ENCODE measurements at regions not wholly inside any gene's neighbourhood (a gene's known extent, or its start where the extent isn't known, plus 50 kb on each side); places are given as distances from the start of the nearest gene placed in this dataset.

DNA sequence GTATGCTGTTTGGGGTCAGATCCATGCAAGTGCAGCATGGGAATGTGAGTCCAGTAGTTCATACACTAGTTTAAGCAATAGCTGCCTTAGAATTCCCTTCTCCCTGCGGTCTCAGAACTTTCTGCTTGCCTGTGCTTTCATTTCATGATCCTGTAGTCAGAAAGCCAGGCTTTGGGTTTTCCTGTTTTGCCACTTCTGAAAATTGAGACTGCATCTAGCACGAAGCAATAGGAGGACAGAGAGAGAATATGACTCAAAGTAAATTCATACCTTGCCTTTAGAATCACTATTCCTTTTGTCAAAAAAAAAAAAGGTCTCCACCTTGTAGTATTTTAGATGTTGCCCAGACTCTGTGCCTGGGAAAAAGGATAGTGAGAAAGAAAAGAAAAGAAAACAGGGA, 161.2 kb upstream of the SNX7 start:
- Histone ChIP-seq H3K4me1 (ENCODE audit: control insufficient read depth, insufficient read depth, low read length) (no peaks in the 10 kb centered on the region), H3K27ac (ENCODE audit: extremely low read depth, low read depth, low read length) (no peak overlapping the region), H3K9me3 (ENCODE audit: control insufficient read depth, insufficient read depth, low read depth, low read length) (no peaks in the 10 kb centered on the region), H3K4me3 (ENCODE audit: low read depth, low read length) (no peak overlapping the region), H3K36me3 (ENCODE audit: control insufficient read depth in 2 of 2, insufficient read depth in 1 of 2, low read length in 2 of 2) (no peaks in the 10 kb centered on the region)
- ChIA-PET POLR2A (no interaction called here), CTCF (no interaction called here)
- no peak for TF ChIP-seq ZNF404 (tag by site-specific recombination; IDR thresholded peaks at IDR 0.05)
- no peak for TF ChIP-seq ZNF335 (tag by site-specific recombination; conservative IDR thresholded peaks at IDR 0.05)
- TF ChIP-seq ZNF707 (tag by site-specific recombination; IDR thresholded peaks at IDR 0.05): no peak
- no peak for TF ChIP-seq BCL11A (tag by site-specific recombination; IDR thresholded peaks at IDR 0.05; ENCODE audit: low read depth)
- no peak for TF ChIP-seq ZNF280C (tag by site-specific recombination; IDR thresholded peaks at IDR 0.05)
- TF ChIP-seq ZNF510 (tag by site-specific recombination; IDR thresholded peaks at IDR 0.05; ENCODE audit: insufficient replicate concordance): no peak
- TF ChIP-seq ZXDB (tag by site-specific recombination; IDR thresholded peaks at IDR 0.05): no peak
- no peak for TF ChIP-seq KLF16 (tag by site-specific recombination; IDR thresholded peaks at IDR 0.05)
- no peak for TF ChIP-seq ZFP69B (tag by site-specific recombination; IDR thresholded peaks at IDR 0.05)
- no peak for TF ChIP-seq ZBTB26 (tag by site-specific recombination; optimal IDR thresholded peaks at IDR 0.05)
- no peak for TF ChIP-seq ZNF175 (tag by site-specific recombination; IDR thresholded peaks at IDR 0.05)
- TF ChIP-seq ZNF791 (tag by site-specific recombination; IDR thresholded peaks at IDR 0.05): no peak
- TF ChIP-seq BCL6B (tag by site-specific recombination; IDR thresholded peaks at IDR 0.05): no peak
- TF ChIP-seq ZNF610 (tag by site-specific recombination; IDR thresholded peaks at IDR 0.05; ENCODE audit: borderline replicate concordance): no peak
- no peak for TF ChIP-seq PRDM4 (tag by site-specific recombination; IDR thresholded peaks at IDR 0.05)
- no peak for TF ChIP-seq ZNF174 (tag by site-specific recombination; IDR thresholded peaks at IDR 0.05)
- no peak for TF ChIP-seq ZNF830 (tag by site-specific recombination; IDR thresholded peaks at IDR 0.05; ENCODE audit: low read depth)
- TF ChIP-seq ZNF146 (tag by site-specific recombination; IDR thresholded peaks at IDR 0.05): no peak

- Histone ChIP-seq H3K27ac (ENCODE audit: extremely low read depth, low read depth, low read length) (no peak overlapping the region), H3K9me3 (ENCODE audit: control insufficient read depth, insufficient read depth, low read depth, low read length) (no peaks in the 10 kb centered on the region), H3K4me3 (ENCODE audit: low read depth, low read length) (no peak overlapping the region), H3K36me3 (ENCODE audit: control insufficient read depth in 2 of 2, insufficient read depth in 1 of 2, low read length in 2 of 2) (no peaks in the 10 kb centered on the region), H3K4me1 (ENCODE audit: control insufficient read depth, insufficient read depth, low read length) (no peaks in the 10 kb centered on the region)
- CTCF ChIA-PET: no interaction called here
- TF ChIP-seq ZNF48 (tag by site-specific recombination; IDR thresholded peaks at IDR 0.05) (no peak), ZNF24 (tag by site-specific recombination; IDR thresholded peaks at IDR 0.05) (no peak), MEIS1 (CRISPR knock-in tag; IDR thresholded peaks at IDR 0.05; ENCODE audit: borderline replicate concordance) (no peak), ZEB2 (tag by site-specific recombination; IDR thresholded peaks at IDR 0.05) (no peak), ZNF362 (tag by site-specific recombination; IDR thresholded peaks at IDR 0.05) (no peak), ZNF776 (tag by site-specific recombination; IDR thresholded peaks at IDR 0.05; ENCODE audit: borderline replicate concordance) (no peak), ZNF37A (tag by site-specific recombination; IDR thresholded peaks at IDR 0.05) (no peak), IKZF3 (tag by site-specific recombination; IDR thresholded peaks at IDR 0.05) (no peak), ZNF214 (tag by site-specific recombination; IDR thresholded peaks at IDR 0.05; ENCODE audit: borderline replicate concordance) (no peak)
- POLR2A ChIA-PET: no interaction called here
These were observed 162.9 kb upstream of the SNX7 start for GRCh38 chr1:98498651-98499050.
